ENCODE measurements at regions not wholly inside any gene's neighbourhood (a gene's known extent, or its start where the extent isn't known, plus 50 kb on each side); places are given as distances from the start of the nearest gene placed in this dataset.

DNA sequence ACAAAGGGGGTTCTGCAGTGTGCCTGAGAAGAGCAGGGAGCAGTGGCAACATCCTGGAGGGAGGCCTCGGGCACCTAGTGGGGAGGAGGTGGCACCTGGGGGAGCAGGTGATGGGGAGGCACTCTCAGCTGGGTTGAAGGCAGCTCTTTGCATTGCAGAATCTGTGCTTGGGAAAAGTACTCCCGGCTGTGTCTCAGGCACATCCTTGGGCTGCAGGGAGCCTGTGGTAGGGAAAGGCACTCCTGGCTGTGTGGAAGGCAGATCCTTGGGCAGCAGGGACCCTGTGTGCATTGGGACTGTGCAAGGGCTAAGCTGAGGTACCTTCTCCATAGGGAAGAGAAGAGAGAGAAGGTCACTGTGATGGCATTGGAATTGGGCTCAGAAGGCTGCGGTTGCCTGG is 52.8 kb upstream of the ANTXRL start:
- TF ChIP-seq, protein P1, sequence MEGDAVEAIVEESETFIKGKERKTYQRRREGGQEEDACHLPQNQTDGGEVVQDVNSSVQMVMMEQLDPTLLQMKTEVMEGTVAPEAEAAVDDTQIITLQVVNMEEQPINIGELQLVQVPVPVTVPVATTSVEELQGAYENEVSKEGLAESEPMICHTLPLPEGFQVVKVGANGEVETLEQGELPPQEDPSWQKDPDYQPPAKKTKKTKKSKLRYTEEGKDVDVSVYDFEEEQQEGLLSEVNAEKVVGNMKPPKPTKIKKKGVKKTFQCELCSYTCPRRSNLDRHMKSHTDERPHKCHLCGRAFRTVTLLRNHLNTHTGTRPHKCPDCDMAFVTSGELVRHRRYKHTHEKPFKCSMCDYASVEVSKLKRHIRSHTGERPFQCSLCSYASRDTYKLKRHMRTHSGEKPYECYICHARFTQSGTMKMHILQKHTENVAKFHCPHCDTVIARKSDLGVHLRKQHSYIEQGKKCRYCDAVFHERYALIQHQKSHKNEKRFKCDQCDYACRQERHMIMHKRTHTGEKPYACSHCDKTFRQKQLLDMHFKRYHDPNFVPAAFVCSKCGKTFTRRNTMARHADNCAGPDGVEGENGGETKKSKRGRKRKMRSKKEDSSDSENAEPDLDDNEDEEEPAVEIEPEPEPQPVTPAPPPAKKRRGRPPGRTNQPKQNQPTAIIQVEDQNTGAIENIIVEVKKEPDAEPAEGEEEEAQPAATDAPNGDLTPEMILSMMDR (IDR thresholded peaks at IDR 0.05; ENCODE audit: low read depth, low read length): no peak
- TF ChIP-seq EZH2phosphoT487 (IDR thresholded peaks at IDR 0.05; ENCODE audit: low read depth): no peak
